HG03469 (cell line): ENCODE measurements at regions not wholly inside any gene's neighbourhood (a gene's known extent, or its start where the extent isn't known, plus 50 kb on each side); places are given as distances from the start of the nearest gene placed in this dataset.

Experiments used
- ATAC-seq: cut with Tn5 transposase; IDR thresholded peaks from one replicate; pipeline ENCODE4 v1.9.1; 2021; ENCODE audit warnings: mild to moderate bottlenecking, moderate library complexity, moderate number of reproducible peaks; ENCODE audit not compliant: unreplicated experiment

GRCh38 chr18:56383349-56383748 is 255.0 kb downstream of the TXNL1 start:
- no peak for ATAC-seq

DNA sequence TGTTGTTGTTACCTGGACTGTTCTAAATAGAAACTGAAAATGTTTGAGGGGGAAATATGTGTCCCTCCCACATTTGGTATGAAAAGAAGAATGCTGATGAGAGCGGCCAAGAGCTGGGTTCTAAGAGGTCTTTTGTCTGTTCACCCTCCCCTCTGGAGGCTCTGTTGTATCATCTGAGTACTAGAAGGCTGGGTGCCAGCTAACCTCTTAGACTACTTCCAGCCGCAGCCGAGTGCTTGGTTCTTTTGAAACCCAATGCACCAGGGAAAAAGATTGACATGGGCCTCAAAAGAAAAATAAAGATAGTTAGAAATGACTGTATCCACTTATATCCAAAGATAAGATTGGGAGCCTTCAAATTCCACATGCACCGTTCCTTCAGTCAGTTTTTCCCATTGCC is 255.9 kb downstream of the TXNL1 start:
- no peak for ATAC-seq

- ATAC-seq: no peak
Measured at GRCh38 chr18:56381196-56381595, 257.2 kb downstream of the TXNL1 start.

DNA sequence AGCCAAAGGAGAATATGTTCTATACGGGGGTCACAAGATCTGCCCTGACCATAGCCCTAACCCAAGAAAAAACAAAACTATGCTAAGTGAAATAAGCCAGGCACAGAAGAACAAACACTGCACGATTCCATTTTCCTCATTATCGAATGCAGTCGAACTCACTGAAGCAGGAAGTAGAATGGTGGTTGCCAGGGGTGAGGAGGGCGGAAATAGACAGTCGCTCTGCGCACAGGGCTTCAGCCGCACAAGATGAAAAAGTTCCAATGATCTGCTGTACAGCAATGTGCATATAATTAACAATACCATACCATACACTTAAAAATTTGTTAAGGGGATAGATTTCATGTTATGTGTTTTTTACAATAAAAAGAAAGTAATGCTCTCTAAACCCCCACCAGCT is 257.7 kb downstream of the TXNL1 start:
- ATAC-seq: no peak

- ATAC-seq: no peak
Measured at GRCh38 chr18:56379256-56379655, 259.1 kb downstream of the TXNL1 start.

GRCh38 chr18:56377231-56377630 is 261.2 kb downstream of the TXNL1 start:
- no peak for ATAC-seq

GRCh38 chr18:56374007-56374655 is 264.3 kb downstream of the TXNL1 start:
- no peak for ATAC-seq

- ATAC-seq: no peak
Measured at GRCh38 chr18:56373601-56374000, 264.8 kb downstream of the TXNL1 start.

DNA sequence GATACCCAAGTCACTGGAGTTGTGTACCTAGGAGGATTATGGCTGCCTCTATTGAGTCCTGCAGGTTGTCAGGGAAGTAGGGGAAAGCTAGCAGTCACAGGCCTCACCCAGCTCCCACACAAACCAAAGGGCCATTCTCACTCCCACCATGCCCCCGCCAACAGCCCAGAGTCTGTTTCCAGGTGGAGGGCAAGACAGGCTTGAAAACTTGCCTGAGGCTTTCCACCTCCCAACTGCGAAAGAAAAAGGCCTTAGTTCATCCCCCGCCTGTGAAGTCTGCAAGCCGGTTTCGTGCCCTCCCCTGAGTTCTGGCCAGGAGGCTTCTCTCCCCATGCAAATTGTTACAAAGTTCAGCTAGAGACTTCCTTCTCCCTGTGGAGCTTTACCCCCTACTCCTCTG is 270.3 kb downstream of the TXNL1 start:
- ATAC-seq: no peak

- ATAC-seq: no peak
Measured at GRCh38 chr18:56358608-56359280, 279.6 kb downstream of the TXNL1 start.

DNA sequence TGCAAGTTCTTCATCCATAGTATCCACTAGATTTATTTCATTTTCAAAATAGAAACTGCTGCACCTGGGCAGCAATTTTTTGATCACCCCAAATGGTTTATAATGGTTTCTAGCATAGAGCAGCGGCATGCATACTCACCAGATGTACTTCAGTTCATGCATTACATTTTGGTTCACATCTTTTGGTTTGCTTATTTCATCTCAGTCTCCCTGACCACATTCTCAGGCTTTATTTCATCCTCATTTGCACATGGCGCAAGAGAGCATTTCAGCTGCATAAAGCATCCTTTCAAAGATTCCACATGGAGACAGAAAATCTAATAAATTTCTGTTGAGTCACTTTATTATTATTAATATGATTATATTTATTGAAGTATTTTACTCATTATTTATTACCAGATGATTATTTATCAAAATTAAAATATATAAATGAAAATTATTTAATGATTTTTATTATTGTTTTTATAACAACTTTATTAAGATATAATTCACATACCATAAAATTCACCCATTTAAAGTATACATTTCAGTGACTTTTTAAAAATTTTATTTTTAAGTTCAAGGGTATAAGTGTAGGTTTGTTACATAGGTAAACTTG is 284.6 kb downstream of the TXNL1 start:
- no peak for ATAC-seq

DNA sequence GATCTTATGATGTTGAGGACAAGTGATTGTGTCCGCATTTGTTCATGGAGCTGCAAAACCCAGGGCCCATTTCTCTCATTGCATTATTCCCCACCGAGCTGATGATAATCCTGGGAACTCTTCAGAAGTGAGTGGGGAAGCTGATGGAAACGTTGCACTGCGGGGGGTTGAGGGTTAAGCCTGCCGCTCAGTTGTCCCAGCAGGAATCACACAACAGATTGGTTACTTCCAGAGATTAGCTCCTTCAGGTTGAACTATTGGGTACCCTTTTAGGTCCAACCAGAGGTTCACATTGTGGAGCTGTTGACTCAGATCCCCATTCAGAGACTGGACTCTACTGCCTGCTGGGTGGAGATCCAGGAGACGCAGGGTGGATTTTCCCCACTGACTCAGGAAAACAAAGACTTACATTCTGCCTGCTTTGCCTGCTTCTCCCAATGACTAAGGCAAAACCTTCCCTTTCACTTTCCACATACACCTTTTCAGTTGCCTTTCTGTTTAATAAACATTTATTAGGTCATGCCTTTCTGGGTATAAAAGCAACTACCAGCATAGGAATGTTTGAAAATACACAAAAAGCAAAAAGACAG is 286.4 kb downstream of the TXNL1 start:
- no peak for ATAC-seq

DNA sequence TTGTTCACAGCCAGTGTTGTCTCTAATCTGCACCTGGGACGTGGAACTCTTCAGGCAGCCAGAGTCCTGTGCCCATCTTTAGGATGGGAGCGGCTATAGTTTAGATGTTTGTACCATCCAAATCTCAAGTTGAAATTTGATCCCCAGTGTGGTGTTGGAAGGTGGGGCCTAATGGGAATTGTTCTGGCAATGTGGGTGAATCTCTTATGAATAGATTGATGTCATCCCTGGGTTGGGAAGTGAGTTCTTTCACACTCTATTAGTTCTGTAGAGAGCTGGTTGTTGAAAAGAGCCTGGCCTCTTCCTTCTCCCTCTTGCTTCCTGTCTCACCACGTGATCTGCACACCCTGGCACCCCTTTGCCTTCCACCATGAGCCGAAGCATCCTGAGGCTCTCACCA is 300.9 kb downstream of the TXNL1 start:
- no peak for ATAC-seq

DNA sequence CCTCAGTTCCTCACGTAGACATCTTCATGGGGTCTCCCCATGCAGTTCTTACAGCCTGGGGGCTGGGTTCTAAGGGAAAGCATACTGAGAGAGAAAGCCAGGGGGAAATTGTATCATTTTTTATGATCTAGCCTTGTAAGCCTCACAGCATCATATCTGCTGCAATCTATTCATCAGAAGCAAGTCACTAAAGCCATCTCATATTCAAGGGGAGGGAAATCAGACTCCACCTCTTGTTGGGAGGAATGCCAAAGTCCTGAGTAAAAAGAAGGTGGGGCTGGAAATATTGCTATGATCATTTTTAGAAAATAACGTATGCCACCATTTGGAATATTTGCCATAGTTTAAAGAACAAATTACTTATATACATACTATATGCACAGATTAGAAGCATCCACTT is 304.6 kb downstream of the TXNL1 start:
- ATAC-seq: no peak

DNA sequence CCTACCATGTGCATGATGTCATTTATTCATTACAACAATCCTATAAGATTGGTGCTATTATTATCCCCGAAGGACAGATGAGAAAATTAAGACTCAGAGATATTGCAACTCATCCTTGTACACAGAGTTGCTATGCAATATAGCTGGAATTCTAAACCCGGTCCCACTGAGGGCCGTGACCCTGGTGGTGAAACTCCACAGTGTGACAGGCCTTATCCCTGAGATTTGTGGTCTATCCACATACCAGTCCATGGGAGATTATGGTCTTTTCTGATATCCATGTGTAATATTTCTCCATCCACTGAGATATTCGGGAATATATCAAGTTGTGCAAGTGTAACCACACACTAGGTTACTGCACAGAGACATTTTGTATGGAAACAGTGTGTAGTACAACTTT is 305.2 kb downstream of the TXNL1 start:
- ATAC-seq: no peak

DNA sequence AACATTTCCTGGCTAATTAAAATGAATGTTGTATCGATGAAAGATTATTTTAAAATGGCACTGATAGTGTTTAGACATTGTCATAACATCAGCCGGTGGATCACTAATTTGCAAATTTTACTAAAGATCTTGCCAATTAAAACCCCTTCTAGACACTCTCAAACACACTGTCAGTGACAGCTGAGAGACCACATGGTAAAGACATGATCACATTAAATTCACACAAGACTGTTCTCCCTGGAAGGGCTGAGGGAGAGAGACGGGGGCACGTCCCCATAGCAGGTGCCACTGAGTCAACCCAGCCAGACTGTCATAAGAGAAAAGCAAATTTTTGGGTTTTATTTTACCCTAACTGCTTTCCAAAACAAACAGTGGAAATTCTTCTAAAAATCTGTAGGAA is 306.0 kb downstream of the TXNL1 start:
- ATAC-seq: no peak

- no peak for ATAC-seq
Measured at GRCh38 chr18:56330366-56331110, 307.9 kb downstream of the TXNL1 start.

DNA sequence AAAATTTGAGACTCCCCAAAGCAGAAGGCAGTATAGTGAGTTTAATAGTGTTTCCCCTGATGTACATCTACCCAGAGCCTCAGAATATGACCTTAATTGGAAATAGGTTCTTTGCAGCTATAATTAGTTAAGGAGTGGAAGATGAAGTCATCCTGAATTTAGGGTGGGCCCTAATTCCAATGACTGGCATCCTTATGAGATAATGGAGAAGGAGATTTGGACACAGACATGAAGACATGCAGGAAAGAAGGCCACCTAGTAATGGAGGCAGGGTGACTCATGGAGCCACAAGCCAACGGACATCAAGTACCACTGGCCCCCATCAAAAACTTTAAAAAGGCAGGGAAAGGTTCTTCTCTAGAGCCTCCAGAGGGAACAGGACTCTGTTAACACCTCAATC is 308.9 kb downstream of the TXNL1 start:
- ATAC-seq: no peak

GRCh38 chr18:56327191-56327885 is 311.1 kb downstream of the TXNL1 start:
- ATAC-seq: no peak

DNA sequence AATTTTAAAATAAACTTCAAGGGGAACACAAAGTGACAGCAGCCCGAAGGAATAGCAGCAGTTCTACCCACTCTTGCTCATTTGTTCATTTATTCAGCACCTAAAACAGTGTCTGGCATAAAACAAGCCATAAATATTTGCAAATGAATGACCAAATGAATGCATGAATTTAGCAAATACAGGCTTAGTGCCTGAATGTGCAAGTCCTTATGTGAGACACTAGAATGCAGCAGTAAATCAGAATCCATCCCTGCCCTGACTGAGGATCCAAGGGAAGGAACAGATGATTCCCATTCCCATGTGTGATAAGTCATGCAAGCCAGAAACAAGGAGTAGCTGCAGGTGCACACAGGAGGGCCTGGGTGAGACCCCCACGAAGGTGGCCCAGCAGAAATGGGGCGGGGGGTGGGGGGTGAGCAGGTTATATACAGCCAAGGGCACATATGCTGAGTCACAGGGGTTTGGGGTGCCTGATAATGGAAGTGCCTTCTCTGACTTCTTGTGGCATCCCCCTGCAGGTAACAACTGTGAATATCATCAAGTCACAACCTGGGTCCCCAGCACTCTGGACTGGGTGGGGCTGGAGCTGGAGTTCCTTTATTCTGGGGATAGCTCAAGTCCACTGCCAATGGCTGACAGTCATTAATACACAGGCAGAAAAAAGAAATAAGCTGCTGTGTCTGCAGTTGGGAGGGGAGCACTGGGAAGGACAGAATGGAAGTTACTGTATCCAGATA is 311.9 kb downstream of the TXNL1 start:
- no peak for ATAC-seq
